ENCODE measurements at regions not wholly inside any gene's neighbourhood (a gene's known extent, or its start where the extent isn't known, plus 50 kb on each side); places are given as distances from the start of the nearest gene placed in this dataset.
A peak's percentile ranks its signal among the peaks of the same experiment; 100 is the strongest.
"Not testable (repeated sequence)": the region's sequence is repeated elsewhere in the genome, so short reads cannot be mapped to it uniquely, and the experiment has no call there.

DNA sequence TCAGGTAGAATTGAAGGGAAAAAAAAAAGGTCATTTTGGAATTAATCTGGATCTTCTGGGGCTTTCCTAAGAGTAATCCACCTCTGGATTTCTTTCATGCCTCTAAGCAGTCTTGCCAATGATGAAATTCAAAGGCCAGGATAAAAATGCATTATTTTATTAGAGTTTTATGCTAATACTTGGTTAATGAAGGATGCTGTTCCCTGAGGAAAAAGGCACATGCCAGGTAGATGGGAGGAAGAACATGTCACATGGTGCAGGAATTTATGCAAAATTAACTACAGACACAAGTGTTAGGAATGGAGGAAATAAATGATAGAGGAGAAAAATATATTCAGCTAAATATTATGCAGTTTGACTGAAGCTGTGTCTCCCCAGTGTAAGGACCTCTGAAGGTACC, 792.0 kb downstream of the ETS1 start:
- no peaks in the 10 kb centered on the region for H3K9me3 ChIP-seq
- no peak for DNase-seq
- no peak overlapping the region for H3K4me3 ChIP-seq
- no peaks in the 10 kb centered on the region for H3K36me3 ChIP-seq
- H3K27me3 ChIP-seq: no peaks in the 10 kb centered on the region

DNA sequence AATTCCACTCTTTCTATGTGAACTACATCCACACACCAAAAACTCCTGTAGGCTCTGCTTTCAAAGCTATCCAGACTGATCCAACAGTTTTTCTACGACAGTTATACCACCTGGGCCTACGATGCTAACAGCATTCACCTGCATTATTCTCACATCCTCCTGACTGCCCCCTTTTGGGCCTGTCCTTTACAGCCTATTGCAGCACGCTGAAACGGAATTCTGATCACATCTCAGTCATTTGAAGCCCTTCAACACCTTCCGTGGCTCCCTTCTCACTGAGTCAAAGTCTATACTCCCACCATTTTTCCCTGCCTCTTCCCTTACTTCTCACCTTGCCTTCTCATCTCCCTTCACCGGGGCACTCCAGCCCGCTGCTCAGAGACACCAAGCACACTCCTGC, 791.3 kb upstream of the KIRREL3 start:
- no peak for DNase-seq
- Histone ChIP-seq H3K4me3 (no peak overlapping the region), H3K9me3 (no peaks in the 10 kb centered on the region), H3K27me3 (no peaks in the 10 kb centered on the region), H3K36me3 (no peaks in the 10 kb centered on the region)

DNA sequence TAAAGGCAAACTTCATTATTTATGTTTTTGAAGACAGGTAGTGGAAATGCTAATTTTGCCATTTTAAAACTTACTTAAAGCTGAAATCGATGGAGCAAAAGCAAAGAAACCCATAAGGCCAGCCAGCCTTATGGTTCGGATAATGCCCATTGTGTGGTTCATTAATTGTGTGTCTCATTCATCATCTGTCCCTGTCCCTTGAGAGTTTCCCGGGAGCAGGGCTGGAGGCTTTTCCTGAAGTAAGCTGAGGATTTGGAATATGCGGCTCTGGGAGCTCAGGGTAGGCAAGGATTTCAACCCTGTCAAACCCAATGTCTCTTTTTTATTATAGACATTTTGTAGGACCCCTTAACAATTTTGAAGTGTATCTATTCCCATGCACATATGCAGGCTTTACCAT, 790.0 kb upstream of the KIRREL3 start:
- H3K27me3 ChIP-seq: no peaks in the 10 kb centered on the region
- H3K9me3 ChIP-seq: no peaks in the 10 kb centered on the region
- H3K36me3 ChIP-seq: no peaks in the 10 kb centered on the region
- no peak overlapping the region for H3K4me3 ChIP-seq
- no peak for DNase-seq

DNA sequence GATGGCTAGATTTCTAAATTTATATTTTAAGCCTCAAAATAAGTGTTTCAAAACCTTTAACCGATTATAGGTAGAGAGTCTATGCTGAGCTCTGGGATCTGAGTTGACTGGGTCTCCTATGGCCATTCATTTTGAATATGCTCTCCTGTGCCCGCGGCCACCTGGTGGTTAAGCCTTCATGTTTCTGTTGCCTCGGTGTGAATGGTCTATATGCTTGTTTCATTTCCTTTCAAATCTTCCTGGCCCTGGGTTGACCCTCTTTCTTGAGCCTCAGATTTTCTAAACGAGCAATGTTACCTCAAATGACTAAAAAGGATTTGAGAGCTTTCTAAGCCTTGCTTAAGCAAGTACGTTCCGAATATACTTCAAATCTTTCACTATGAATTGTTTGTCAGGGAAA, 789.4 kb upstream of the KIRREL3 start:
- DNase-seq: peak; percentile 26
- Histone ChIP-seq H3K27me3 (no peaks in the 10 kb centered on the region), H3K9me3 (no peaks in the 10 kb centered on the region), H3K4me3 (no peak overlapping the region), H3K36me3 (no peaks in the 10 kb centered on the region)

DNA sequence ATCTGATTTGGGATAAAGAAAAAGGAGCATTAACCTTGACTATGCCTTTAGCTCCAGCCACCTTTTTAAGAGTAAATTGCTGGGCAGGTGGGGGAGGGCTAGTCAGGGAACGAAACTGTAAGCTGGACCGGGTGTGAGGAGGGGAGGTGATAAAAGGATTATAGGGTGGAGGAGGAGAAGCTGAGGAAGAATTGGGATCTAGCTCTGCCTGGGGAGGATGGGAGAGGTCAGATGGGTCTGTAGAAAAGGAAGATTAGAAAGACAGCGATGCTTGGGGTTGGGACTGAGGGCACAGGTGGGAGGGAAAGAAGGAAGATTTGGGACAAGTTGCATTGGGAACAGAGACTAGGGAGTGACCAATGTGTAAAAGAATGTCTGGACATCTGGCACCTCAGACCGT, 772.4 kb upstream of the KIRREL3 start:
- H3K27me3 ChIP-seq, H3K36me3 ChIP-seq, H3K4me3 ChIP-seq, H3K9me3 ChIP-seq, DNase-seq: not testable (repeated sequence)

DNA sequence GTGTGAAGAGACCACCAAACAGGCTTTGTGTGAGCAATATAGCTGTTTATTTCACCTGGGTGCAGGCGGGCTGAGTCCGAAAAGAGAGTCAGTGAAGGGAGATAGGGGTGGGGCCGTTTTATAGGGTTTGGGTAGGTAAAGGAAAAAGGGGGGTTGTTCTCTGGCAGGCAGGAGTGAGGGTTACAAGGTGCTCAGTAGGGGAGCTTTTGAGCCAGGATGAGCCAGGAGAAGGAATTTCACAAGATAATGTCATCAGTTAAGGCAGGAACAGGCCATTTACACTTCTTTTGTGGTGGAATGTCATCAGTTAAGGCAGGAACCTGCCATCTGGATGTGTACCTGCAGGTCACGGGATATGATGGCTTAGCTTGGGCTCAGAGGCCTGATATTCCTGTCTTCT, 768.4 kb upstream of the KIRREL3 start:
- not testable (repeated sequence) for H3K4me3 ChIP-seq, DNase-seq, H3K27me3 ChIP-seq

GRCh38 chr11:127766734-127767133, 766.2 kb upstream of the KIRREL3 start:
- no peak for DNase-seq
- no peak overlapping the region for H3K4me3 ChIP-seq

More for the DNA sequence above, 768.4 kb upstream of the KIRREL3 start:
- not testable (repeated sequence) for H3K9me3 ChIP-seq, H3K36me3 ChIP-seq

DNA sequence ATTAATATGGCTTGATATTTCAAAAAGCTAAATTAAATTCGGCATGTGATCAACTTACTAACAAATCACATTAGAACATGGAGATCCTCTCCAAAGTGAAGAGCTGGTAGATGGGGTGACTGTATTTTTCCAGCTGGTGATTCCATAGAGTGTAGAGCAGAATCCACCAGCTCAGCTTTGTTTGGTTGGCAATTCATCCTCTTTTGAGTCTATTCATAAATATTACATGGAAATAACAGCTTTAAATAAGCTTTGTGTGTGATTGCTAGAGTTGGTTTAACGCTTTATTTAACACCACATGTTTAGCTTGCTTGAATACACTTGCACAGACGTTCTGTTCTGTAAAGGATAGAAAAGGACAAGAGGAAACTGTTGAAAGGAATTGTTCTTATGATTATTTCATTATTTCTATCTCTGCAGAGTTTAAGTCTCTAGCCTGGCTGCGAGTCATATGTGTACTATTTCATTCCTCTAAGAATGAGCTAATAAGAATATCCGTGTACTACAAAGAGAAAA, 738.3 kb upstream of the KIRREL3 start:
- Histone ChIP-seq H3K4me3 (no peak overlapping the region), H3K36me3 (no peaks in the 10 kb centered on the region), H3K9me3 (no peaks in the 10 kb centered on the region), H3K27me3 (no peaks in the 10 kb centered on the region)
- no peak for DNase-seq

More at GRCh38 chr11:127766734-127767133, 766.2 kb upstream of the KIRREL3 start:
- Histone ChIP-seq H3K9me3 (no peaks in the 10 kb centered on the region), H3K36me3 (no peaks in the 10 kb centered on the region), H3K27me3 (peaks cover 2% of the 10 kb centered on the region; the same call in 1 of the 2 replicates)

DNA sequence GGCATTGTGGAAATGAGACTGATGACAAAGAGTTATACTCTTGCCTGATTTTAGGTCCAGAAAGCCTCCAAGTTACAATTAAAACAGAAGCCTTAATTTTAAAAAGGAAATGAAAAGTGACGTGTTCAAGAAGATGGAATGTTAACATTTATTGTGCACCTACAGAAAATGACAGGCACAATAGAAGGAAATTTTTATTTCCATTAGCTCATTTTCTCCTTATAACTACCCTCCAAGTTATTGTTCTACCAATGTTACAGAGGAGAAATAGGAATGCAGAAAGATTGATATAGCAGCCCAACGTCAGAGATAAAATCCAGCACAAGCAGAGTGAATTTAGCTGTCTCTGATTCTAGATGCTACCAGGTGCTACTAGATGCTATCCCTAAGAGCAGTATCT, 736.9 kb upstream of the KIRREL3 start:
- no peaks in the 10 kb centered on the region for H3K27me3 ChIP-seq
- no peak overlapping the region for H3K4me3 ChIP-seq
- DNase-seq: no peak
- no peaks in the 10 kb centered on the region for H3K9me3 ChIP-seq
- H3K36me3 ChIP-seq: no peaks in the 10 kb centered on the region

GRCh38 chr11:127733552-127733951, 733.0 kb upstream of the KIRREL3 start:
- no peak overlapping the region for H3K4me3 ChIP-seq
- H3K36me3 ChIP-seq: no peaks in the 10 kb centered on the region
- no peaks in the 10 kb centered on the region for H3K9me3 ChIP-seq
- no peak for DNase-seq
- no peaks in the 10 kb centered on the region for H3K27me3 ChIP-seq

DNA sequence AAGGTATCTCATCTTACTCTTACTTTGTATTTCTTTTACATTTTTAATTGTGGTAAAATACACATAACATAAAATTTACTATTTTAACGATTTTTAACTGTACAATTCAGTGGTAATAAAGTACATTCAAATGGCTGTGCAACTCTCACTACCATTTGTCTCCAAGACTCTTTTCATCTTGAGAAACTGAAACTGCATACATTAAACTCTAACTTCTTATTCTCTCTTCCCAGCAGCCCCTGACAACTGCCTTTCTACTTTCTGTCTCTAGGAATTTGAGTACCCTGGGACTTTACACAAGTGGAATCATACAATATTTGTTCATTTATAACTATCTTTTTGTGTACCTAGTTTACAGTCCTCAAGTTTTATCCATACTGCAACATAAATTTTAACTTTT, 725.8 kb upstream of the KIRREL3 start:
- H3K36me3 ChIP-seq: no peaks in the 10 kb centered on the region
- DNase-seq: no peak
- H3K27me3 ChIP-seq: no peaks in the 10 kb centered on the region
- no peaks in the 10 kb centered on the region for H3K9me3 ChIP-seq
- H3K4me3 ChIP-seq: no peak overlapping the region

DNA sequence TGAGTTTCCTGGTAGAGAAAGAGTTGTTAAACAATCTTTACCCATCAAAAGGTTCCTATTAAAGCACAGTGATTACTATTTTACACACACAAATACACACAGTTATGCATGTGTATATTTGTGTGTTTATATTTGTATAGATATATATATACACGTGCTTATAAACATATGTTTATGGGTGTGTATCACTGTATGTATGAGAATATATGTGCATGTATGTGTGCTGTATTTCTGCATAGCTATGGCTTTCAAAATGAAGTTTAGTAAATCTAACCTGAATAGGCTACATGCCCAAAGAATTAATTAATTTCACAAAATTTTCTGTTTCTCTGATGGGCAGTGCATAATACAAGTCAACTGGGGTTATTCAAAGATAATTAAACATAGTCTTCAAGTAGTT, 723.1 kb upstream of the KIRREL3 start:
- no peaks in the 10 kb centered on the region for H3K27me3 ChIP-seq
- no peaks in the 10 kb centered on the region for H3K36me3 ChIP-seq
- no peak for DNase-seq
- H3K9me3 ChIP-seq: no peaks in the 10 kb centered on the region
- H3K4me3 ChIP-seq: no peak overlapping the region

DNA sequence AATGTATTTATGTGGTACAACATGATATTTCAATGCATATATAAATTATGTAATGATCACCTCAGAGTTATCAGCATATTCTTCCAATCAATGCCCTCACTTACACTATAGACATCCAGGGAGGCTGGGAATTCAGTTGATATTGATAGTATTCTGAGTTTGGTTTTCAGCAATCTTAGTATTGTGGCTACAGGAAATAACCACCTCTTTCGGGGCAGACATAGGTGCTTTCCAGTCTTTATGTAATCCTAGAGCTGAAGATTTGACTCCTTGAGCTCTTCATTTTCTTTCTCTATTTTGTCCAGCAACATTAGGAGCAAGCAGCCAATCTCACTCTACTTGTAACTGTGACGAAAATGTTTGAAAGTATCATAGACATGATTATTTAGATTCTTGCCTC, 712.7 kb upstream of the KIRREL3 start:
- no peak for DNase-seq
- Histone ChIP-seq H3K4me3 (no peak overlapping the region), H3K27me3 (no peaks in the 10 kb centered on the region), H3K9me3 (no peaks in the 10 kb centered on the region), H3K36me3 (no peaks in the 10 kb centered on the region)

GRCh38 chr11:127711748-127712147, 711.2 kb upstream of the KIRREL3 start:
- H3K9me3 ChIP-seq: no peaks in the 10 kb centered on the region
- no peak for DNase-seq
- no peak overlapping the region for H3K4me3 ChIP-seq
- H3K27me3 ChIP-seq: no peaks in the 10 kb centered on the region
- no peaks in the 10 kb centered on the region for H3K36me3 ChIP-seq

DNA sequence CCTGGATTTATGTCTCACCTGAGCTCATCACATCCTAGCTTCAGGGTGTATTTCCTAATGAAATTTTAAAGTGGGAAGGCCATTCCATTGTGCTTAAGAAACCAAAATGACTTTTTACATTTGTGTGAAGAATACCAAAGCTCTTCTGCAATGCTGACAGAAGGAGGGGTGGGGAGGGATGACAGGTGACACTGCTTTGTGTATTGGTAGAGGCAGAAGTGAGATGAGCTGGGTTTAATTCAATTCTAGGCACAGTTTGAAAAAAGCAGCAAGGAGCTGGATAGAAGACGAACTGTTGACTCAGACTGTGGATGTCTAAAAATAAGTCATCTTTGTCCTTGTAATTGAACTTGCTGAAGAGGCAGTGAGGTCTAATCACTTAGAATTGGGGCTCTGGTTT, 710.3 kb upstream of the KIRREL3 start:
- Histone ChIP-seq H3K9me3 (no peaks in the 10 kb centered on the region), H3K36me3 (no peaks in the 10 kb centered on the region), H3K27me3 (no peaks in the 10 kb centered on the region), H3K4me3 (no peak overlapping the region)
- no peak for DNase-seq

DNA sequence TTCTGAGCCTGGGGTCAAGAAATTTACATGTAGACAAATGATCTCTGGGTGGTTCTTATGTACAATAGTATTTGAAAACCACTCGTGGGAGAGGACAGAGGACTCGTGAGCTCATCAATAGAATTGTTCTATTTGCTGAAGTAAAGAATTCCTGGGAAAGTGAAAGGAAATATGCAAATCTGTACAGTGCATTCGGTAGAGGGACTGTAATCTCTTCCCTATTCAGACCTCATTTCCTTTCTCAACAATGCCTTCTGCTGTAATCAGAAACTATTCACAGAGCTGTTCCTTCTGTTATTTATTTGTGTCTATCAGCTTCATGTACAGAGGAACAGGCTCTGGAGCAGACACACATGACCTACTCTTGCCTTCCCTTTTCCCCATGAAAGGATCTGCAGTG, 709.4 kb upstream of the KIRREL3 start:
- Histone ChIP-seq H3K4me3 (no peak overlapping the region), H3K9me3 (no peaks in the 10 kb centered on the region), H3K27me3 (no peaks in the 10 kb centered on the region)

GRCh38 chr11:127693686-127694085, 693.1 kb upstream of the KIRREL3 start:
- Histone ChIP-seq H3K36me3 (no peaks in the 10 kb centered on the region), H3K27me3 (no peaks in the 10 kb centered on the region; the same call in 1 of the 2 replicates), H3K4me3 (no peak overlapping the region), H3K9me3 (no peaks in the 10 kb centered on the region)
- DNase-seq: no peak

More for the DNA sequence above, 709.4 kb upstream of the KIRREL3 start:
- no peak for DNase-seq
- no peaks in the 10 kb centered on the region for H3K36me3 ChIP-seq

DNA sequence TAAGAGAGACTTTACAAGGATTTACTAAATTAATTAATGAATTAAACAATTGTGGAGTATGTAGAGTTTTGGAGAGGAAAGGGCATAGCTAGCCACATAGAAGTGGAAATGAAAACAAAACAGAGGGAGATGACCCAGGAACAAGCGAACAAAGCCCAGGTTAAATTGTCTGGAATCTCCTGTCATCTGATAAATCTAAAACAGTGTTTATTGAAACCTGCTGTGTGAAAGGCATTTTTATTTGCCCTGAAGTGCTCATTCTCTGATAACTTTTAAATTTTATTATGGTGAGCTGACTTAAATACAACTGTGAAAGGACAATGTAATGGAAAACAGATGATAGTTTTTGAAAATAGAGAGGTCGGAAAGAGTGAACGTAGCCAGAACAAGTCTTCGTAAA, 682.8 kb upstream of the KIRREL3 start:
- no peaks in the 10 kb centered on the region for H3K27me3 ChIP-seq
- no peaks in the 10 kb centered on the region for H3K36me3 ChIP-seq
- no peaks in the 10 kb centered on the region for H3K9me3 ChIP-seq
- H3K4me3 ChIP-seq: no peak overlapping the region
- DNase-seq: no peak

All from MG63 (cell line).